A673 (cell line): ENCODE measurements at regions not wholly inside any gene's neighbourhood (a gene's known extent, or its start where the extent isn't known, plus 50 kb on each side); places are given as distances from the start of the nearest gene placed in this dataset.

Experiments used
- BruUV-seq: library from RNA; stranded (reverse); fragments of 400-500 nt; replicated peaks from 2 replicates; lab custom pipeline; 2021; lab: Mats Ljungman, UMichigan
- CTCF ChIA-PET: fragments of 300-600 bp; sonication (Branson Sonifier 250); formaldehyde crosslinking; loops from one replicate; lab custom pipeline; 2022; ENCODE audit warnings: antibody characterized with exemption; lab: Charles Lee
- POLR2A ChIA-PET: fragments of 300-600 bp; sonication (Branson Sonifier 250); formaldehyde crosslinking; loops from one replicate; lab custom pipeline; 2022; ENCODE audit warnings: antibody characterized with exemption; ENCODE audit not compliant: low non-redundant PET; lab: Charles Lee
- DNase-seq: peaks from one replicate; pipeline ENCODE4 v3.0.0-alpha.2; 2015; ENCODE audit warnings: low spot score
- H3K27ac ChIP-seq: fragments of 200-600 bp; sonication (generic); 2 replicates; pipeline ENCODE4 v1.5.1; 2016; ENCODE audit warnings: mixed run types, low read depth, mild to moderate bottlenecking, mixed read lengths, antibody characterized with exemption, low read length; ENCODE audit not compliant: poor library complexity, severe bottlenecking
- H3K27me3 ChIP-seq: fragments of 200-600 bp; sonication (generic); replicated peaks from 2 replicates; pipeline ENCODE4 v1.6.1; 2017; ENCODE audit warnings: mixed run types, low read depth, mild to moderate bottlenecking, mixed read lengths, antibody characterized with exemption, low read length; ENCODE audit not compliant: insufficient read depth, poor library complexity
- H3K36me3 ChIP-seq: fragments of 200-600 bp; sonication (generic); 2 replicates; pipeline ENCODE4 v1.6.1; 2016; ENCODE audit warnings: mixed run types, mild to moderate bottlenecking, mixed read lengths, antibody characterized with exemption, low read length; ENCODE audit not compliant: insufficient read depth, poor library complexity, severe bottlenecking
- H3K4me1 ChIP-seq: fragments of 200-600 bp; sonication (generic); 2 replicates; pipeline ENCODE4 v1.6.1; 2017; ENCODE audit warnings: mixed run types, mild to moderate bottlenecking, mixed read lengths, antibody characterized with exemption, low read length; ENCODE audit not compliant: insufficient read depth, poor library complexity, severe bottlenecking
- H3K4me3 ChIP-seq: fragments of 200-600 bp; sonication (generic); 2 replicates; pipeline ENCODE4 v1.5.1; 2016; ENCODE audit warnings: low read depth, mixed run types, mild to moderate bottlenecking, mixed read lengths, low read length; ENCODE audit not compliant: poor library complexity, severe bottlenecking
- H3K9me3 ChIP-seq: fragments of 200-600 bp; sonication (generic); 2 replicates; pipeline ENCODE4 v1.6.1; 2016; ENCODE audit warnings: mixed run types, low read depth, mild to moderate bottlenecking, mixed read lengths, antibody characterized with exemption, low read length; ENCODE audit not compliant: poor library complexity, severe bottlenecking
- CTCF ChIP-seq: fragments of 300-800, 200-600 bp; sonication (generic); conservative IDR thresholded peaks from 2 replicates; pipeline ENCODE4 v1.5.1; 2017; ENCODE audit warnings: low read depth, mild to moderate bottlenecking, antibody characterized with exemption, low read length, moderate library complexity, mixed read lengths
- EZH2 ChIP-seq: fragments of 200-600 bp; sonication (generic); IDR thresholded peaks from 2 replicates; pipeline ENCODE4 v1.6.1; 2017; ENCODE audit warnings: borderline replicate concordance, low read depth, mild to moderate bottlenecking, mixed read lengths, antibody characterized with exemption, low read length; ENCODE audit not compliant: poor library complexity, severe bottlenecking
- intact Hi-C: fragments of 100-400 bp; cut with micrococcal nuclease; formaldehyde crosslinking; loops from one replicate; pipeline ENCODE4 v1.10.0; 2022; ENCODE audit not compliant: unreplicated experiment

DNA sequence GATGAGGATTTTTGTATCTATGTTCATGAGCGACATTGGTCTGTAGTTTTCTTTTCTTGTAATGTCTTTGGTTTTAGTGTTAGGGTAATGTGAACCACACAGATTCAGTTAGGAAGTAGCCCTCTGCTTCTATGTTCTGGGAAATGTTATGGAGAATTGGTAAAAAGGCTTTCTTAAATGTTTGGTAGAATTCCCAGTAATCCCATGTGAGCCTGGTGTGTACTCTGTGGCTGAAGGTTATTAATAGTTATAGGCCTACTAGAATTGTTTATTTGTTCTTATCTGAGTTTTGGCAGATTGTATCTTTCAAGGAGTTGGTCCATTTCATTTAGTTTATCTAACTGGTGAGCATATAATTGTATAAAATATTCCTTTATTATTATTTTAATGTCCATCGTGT, 484.6 kb upstream of the GHITM start:
- no TSS peak for BruUV-seq
- POLR2A ChIA-PET: no interaction called here
- intact Hi-C loops: no loop called here
- H3K36me3 ChIP-seq: no peaks in the 10 kb centered on the region
- TF ChIP-seq CTCF (no peak), EZH2 (no peak)
- CTCF ChIA-PET: no interaction called here
- peaks cover 5% of the 10 kb centered on the region for H3K9me3 ChIP-seq
- H3K4me3 ChIP-seq: no peak overlapping the region
- H3K4me1 ChIP-seq: no peaks in the 10 kb centered on the region
- H3K27ac ChIP-seq: no peak overlapping the region
- no peak for DNase-seq
- no peaks in the 10 kb centered on the region for H3K27me3 ChIP-seq

- Histone ChIP-seq H3K36me3 (no peaks in the 10 kb centered on the region), H3K27me3 (no peaks in the 10 kb centered on the region), H3K4me3 (no peak overlapping the region), H3K27ac (no peak overlapping the region), H3K4me1 (no peaks in the 10 kb centered on the region), H3K9me3 (peaks cover 5% of the 10 kb centered on the region)
- TF ChIP-seq CTCF (no peak), EZH2 (no peak)
- CTCF ChIA-PET: no interaction called here
- POLR2A ChIA-PET: no interaction called here
- intact Hi-C loops: no loop called here
- no peak for DNase-seq
- no TSS peak for BruUV-seq
Measured at GRCh38 chr10:83656924-83657323, 482.4 kb upstream of the GHITM start.

GRCh38 chr10:83657487-83657886, 481.8 kb upstream of the GHITM start:
- Histone ChIP-seq H3K27ac (no peak overlapping the region), H3K27me3 (no peaks in the 10 kb centered on the region), H3K4me3 (no peak overlapping the region), H3K4me1 (no peaks in the 10 kb centered on the region), H3K36me3 (no peaks in the 10 kb centered on the region), H3K9me3 (peaks cover 5% of the 10 kb centered on the region)
- ChIA-PET POLR2A (no interaction called here), CTCF (no interaction called here)
- no peak for DNase-seq
- intact Hi-C loops: no loop called here
- BruUV-seq: no TSS peak
- no peak for TF ChIP-seq CTCF
- TF ChIP-seq EZH2: no peak
